ENCODE measurements at regions not wholly inside any gene's neighbourhood (a gene's known extent, or its start where the extent isn't known, plus 50 kb on each side); places are given as distances from the start of the nearest gene placed in this dataset.

DNA sequence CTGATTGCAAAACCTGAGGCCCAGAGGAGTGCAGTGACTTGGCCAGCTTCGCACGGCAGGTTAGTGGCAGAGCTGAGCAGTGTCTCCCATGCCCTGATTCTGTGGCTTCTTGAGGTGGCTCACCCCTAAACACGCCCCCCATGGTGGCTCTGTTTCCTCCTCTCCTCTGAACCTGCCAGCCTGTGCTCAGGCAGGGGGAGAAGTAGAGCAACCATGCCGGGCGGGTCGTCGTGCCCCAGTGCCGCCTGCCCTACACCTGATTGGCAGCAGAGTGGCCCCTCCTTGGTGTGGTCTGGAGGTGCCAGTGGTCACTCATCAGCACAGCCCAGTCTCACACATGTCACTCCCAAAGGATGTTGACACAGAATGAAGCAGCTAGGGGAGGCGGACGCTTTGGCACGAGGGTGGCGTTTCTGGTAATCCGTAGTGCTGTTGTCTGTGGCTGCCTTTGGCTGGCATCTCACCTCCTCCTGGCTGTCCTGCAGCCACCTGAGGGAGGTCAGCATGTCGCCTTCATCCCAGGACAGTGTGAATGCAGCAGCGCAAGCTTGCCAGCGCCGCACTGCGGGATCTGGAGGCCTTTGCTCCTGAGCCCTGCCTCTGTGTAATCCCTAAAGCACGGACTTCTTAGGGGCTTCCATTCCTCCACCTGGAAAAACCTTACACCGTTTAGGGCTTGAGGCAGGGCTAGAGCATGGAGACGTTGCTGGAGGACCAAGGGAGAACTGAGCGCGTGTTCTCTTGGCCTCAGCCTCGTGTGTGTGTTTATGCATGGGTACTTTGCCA is 294.7 kb downstream of the SEC14L1 start:
- DNase-seq = no peak

- no peak for DNase-seq
Observed at GRCh38 chr17:77436058-77436442, 295.3 kb downstream of the SEC14L1 start.

DNA sequence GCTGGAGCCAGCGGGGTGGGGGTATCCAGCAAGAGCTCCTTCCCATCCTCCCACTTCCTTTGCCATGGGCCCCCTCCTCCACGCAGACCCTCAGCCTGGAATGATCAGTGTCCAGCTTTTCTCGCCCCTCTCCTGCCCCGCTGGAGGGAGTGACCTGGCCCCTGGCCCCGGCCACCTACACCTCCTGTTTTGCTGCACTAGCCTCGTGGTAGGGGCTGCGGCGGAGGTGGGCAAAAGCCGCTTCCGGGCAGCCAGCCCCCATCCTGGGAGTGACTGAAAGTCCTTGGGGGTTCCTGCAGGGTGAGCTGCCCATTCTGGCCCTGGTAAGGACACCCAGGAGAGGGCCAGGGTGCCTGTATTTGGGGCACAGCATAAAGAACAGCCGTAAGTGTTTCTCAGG is 295.7 kb downstream of the SEC14L1 start:
- no peak for DNase-seq

DNA sequence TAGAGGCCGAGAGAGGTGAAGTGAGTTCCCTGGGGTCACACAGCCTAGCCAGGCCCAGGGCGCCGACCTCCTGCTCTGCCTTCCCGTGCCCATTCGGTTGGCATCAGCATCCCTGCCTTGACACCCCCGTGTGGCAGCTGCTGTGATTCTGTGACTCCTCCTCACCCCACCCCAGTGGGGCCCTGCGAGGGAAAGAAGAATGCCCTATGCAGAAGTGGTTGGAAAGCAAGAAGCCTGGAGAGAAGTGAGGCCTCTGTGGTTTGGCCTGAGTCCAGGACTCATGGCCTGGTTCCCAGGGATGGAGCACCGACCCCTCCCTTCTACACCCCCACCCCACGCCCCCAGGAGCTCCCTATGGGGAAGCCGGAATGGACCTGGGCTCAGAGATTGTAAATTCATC is 296.2 kb downstream of the SEC14L1 start:
- no peak for DNase-seq

DNA sequence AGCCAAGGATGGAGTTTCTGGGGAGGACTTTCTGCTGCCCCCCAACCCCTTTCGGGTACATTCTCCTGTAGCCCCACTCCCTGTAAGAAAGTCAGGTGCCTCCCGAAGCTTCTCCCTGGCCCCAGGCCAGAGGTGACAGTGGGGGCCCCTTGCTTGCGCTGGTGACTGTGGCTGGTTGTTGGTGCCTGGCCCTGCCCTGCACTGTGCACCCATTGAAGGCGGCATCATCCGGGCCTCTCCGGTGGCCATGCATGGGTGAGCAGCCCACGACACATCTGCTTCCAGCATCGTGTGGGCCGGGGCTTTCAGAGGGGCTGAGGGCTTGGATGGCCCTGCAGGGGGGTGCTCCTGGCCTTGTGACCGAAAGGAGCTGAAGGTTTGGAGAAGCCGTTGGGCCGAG is 297.0 kb downstream of the SEC14L1 start:
- DNase-seq = no peak

DNA sequence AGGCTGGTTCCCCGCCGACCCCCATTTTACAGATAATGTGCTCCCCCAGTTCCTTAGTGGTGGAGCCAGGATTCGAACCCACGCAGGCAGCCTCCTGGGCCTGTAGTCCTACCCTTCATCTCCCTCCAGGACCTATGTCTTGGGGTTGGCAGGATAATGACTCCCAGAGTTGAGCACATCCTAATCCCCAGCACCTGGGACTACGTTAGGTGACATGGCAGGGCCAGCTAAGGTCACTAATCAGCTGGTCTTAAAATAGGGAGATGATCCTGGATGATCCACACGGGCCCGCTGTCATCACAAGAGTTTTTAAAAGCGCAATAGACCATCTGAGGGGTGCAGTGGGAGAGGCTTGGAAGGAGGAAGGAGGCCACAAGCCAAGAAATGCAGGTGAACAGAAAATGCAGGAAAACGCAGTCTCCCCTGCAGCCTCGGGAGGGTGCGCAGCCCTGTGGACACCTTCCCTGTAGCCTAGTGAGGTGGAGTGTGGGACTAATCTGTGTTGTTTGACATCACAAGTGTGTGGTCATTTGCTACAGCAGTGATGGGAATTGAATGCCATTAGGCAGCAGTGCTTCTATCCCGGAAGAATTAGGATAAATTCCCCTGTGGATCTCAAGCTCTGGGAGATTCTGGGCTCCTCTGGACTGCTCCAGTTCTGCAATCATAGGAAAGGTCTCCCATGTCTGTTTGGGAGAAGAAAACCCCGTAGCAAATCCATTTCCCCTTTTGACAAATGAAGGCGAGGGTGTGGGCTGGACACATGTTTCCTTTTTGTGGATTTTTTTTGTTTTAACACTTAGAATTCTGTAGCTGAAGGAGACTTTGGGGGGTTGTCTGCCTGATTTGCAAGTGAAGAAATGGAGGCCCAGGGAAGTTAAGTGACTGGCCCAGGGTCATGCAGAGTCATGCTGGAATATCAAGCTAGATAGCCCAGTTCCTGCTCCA is 297.7 kb downstream of the SEC14L1 start:
- no peak for DNase-seq

DNA sequence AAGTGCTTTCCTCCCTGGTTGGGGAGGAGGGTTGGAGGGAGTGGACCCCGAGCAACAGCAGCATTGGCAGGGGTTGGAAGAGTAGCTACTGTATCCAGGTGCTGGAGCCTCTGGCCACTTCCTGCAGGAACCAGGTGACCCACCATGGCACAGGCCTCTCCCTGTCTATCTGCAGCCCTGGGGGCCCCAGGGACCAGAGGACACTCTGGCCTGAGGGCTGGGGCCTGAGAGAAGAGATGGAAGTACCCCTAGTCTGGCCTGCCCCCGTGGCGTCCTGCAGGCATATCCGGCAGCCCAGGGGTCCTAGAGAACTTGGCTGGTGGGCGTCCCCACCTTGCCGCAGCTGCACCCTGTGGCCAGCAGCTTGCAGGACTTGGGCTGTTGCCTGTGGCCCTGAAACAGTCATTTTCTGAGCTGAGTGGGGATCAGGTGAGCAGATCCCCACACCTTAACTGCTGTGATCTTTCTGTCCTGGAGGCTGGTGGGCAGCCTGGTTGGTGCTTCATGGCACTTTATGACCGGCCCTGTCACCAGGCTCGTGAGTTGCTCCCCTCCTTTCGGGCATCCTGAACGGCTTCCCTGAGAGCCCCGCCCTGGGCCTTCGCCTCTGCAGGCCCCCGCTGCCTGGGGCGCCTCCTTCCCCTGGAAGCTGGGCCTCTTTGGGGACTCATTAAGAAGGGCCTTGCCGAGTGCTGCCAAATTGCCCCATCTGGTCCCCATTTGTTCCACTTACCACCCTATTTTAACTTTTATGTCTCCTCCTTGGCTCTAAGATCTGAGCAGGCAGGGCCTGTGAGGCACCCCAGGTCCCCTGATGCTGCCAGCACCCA is 298.6 kb downstream of the SEC14L1 start:
- no peak for DNase-seq

DNA sequence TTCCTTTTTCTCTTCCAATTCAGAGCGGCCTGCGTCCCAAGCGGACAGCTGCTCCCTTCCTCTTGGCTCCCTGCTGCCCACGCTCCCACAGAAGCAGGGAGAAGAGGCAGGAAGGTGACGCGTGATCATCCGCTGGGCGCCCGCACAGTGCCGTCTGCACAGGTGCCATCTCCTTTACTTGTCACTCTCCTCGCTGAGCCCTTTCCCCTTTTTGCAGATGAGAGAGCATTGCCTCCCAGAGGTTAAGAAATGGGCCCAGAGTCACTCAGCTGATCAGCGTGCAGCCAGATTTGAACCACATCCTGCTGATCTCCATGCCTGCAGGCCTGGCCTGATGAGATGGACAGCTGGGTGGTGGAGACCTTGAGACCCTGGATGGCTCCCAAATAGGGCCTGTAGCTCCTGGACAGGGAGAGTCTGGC is 299.8 kb downstream of the SEC14L1 start:
- no peak for DNase-seq

- DNase-seq = no peak
Observed at GRCh38 chr17:77441130-77441920, 300.6 kb downstream of the SEC14L1 start.

GRCh38 chr17:77441940-77442339 is 301.2 kb downstream of the SEC14L1 start:
- DNase-seq = no peak

DNA sequence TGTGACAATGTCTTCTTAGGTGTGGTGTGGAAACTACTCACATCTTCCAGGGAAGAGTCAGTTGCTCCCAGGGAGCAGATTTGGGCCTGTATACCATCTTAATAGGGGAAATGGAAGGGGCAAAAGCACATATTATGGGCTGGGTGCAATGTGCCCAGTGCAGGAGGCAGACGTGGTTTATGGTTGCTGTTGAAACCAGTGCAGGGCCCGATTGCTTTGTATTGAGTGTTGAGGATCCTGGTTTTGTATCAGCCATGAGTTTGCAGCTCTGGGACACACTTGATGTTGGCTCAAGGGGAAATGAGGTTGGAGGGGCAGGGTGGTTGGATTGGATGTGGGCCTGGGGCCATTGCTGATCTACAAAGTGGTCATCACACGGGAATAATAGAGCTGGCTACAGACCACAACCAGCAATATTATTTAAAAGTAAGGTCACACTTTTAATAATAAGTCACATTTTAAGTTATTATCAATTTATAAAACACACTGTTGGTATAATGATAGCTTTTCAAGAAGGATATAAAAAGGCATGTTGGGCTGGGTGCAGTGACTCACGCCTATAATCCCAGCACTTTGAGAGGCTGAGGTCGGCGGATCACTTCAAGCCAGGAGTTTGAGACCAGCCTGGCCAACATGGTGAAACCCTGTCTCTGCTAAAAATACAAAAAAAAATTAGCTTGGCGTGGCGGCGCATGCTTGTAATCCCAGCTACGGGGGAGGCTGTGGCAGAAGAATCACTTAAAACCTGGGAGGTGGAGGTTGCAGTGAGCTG is 302.4 kb downstream of the SEC14L1 start:
- DNase-seq = no peak

GRCh38 chr17:77443748-77444260 is 303.0 kb downstream of the SEC14L1 start:
- no peak for DNase-seq

GRCh38 chr17:77444628-77444983 is 303.8 kb downstream of the SEC14L1 start:
- DNase-seq = no peak

DNA sequence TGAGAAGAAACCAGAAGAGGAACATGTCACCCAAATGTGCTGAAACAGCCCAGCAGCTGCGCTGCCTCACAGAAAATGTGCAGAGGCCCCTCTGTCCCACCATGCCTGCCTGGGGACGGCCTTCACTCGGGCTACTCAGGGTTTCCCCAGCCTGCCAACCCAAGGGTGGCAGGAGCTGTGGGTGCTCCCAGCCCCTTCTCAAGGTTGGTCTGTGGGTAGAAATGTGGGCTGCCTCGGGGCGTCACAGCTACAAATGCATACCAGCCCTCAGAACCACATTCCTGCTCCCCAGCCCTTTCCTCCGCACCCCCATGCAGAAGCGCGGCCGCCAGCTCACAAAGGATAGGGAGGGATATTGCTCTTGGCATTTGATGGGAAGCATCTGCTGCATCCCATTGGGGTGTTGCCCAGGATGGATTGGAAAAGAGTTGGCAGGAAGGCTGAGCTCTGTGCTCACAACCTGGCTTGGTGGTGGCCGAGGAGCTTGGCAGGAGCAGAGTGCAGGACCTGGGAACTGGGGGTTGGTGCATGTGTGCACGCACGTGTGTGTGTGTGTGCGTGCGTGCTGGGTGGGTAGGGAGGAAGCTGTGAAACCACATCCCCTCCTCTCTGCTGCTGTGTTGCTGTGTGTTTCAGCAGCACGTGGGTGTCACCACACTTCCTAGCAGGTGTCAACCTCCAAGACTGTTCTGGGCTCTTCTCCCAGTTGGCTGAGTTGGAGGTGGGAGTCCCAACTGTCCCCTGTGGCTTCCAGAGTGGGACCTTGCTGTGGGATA is 304.4 kb downstream of the SEC14L1 start:
- DNase-seq = no peak

DNA sequence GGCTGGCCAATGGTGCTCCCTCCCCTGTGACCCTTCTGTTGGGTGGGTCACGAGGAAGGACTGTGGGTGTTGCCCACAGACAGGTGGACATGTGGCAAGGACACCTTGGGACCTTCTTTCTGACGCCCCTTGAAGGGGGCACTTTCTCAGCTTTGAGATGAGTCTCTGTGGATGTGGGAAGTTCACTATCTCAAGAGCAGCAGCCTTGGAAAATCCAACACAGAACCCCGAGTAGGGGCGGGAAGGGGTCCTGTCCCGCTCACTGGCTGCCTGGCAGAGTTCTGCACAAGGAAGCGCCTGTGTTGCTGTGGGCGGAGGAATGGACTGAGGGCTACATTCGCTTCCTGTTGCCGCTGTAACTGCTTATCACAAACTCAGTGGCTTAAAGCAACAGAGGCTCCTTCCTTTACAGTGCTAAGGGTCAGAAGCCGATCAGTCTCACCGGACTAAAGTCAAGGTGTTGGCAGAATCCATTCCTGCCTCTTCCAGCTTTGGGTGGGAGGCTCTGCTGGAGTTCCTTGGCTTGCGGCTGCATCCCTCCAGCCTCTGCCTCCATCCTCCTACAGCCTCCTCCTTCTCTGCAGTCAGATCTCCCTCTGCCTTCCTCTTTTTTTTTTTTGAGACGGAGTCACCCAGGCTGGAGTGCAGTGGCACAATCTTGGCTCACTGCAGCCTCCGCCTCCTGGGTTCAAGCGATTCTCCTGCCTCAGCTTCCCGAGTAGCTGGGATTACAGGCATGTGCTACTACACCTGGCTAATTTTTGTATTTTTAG is 305.2 kb downstream of the SEC14L1 start:
- DNase-seq = no peak

- DNase-seq = no peak
Observed at GRCh38 chr17:77446940-77447634, 306.3 kb downstream of the SEC14L1 start.

DNA sequence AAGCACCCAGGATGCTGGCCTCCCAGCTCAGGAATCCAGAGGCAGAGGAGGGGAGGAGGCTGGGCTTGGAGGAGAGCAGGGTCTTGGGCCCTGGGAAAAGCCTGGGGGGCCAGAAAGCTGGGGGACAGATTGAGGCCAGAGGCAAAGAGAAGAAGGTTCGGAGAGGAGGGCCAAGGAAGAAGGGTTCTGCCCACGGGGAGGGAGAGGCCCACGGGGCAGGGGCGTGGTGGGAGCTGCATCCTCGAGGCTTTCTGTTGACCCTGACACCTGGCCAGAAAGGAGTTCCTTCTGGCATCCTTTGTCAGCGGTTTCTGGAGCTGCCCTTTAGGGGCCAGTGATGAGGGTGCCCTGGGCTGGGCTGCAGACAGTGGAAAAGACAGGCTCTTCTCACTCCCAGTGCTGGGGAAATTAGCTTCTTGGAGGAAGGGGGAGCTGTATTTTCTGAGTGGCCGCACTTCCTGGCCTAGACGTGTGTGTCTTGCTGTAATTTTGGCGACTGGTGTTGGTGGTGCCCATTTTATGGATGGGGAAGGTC is 308.7 kb downstream of the SEC14L1 start:
- no peak for DNase-seq

DNA sequence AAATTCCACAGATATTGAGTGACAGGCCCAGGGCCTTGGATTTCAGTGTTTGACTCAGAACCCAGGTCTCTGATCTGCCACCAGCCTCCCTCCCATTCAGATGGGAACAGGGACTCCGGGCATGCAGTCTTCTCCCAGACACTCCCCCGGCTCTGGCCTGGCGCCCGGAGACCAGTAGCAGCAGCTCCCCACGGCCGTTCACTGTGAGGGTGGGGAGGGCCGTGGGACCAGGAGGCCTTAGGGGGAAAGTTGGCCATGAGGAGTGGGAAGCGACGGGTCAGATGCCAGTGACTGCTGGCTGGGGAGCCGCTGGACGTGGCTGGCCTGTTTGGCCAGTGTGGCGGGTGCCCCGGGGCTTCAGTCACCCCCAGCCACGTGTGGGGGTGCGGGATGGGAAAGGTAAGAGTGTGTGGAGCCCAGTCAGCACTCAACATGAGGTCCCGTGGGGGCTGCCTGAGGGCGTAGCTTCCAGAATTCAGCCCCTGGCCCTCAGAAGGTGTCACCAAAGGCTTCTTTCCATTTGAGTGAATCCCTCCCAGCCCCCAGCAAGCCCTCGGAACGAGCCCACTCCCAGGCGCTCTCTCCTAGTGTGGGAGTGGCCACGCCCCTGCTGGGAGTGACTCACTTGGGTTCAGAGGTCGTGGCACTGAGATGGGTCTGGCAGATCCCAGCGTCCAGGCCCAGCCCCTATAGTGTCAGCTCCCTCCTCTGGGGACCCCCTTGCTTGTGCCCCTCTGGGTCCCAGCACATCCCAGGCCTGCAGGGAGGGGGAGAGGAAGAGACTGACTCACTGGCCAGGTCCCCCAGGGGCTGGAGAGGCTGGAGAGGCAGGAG is 309.4 kb downstream of the SEC14L1 start:
- DNase-seq = no peak

Measured in NCI-H748 treated with DMSO at 0.1 percent for 48 hours (cell line).